Mesodermal cell (in vitro differentiated cells): ENCODE measurements at regions not wholly inside any gene's neighbourhood (a gene's known extent, or its start where the extent isn't known, plus 50 kb on each side); places are given as distances from the start of the nearest gene placed in this dataset.

Experiments used
- H3K27ac ChIP-seq: 2 replicates; pipeline ENCODE4 v1.7.0; 2013; ENCODE audit warnings: mild to moderate bottlenecking, low read depth, low read length, moderate library complexity; ENCODE audit not compliant: severe bottlenecking
- H3K36me3 ChIP-seq: 2 replicates; pipeline ENCODE4 v1.7.1; 2013; ENCODE audit warnings: mild to moderate bottlenecking, low read length, moderate library complexity; ENCODE audit not compliant: control insufficient read depth, insufficient read depth
- H3K4me1 ChIP-seq: one replicate; pipeline ENCODE4 v1.7.1; 2013; ENCODE audit warnings: mild to moderate bottlenecking, low read length; ENCODE audit not compliant: insufficient read depth, control insufficient read depth, poor library complexity, severe bottlenecking
- H3K4me3 ChIP-seq: 2 replicates; pipeline ENCODE4 v1.7.0; 2013; ENCODE audit warnings: low read length, control low read depth, mild to moderate bottlenecking; ENCODE audit not compliant: insufficient read depth, poor library complexity, severe bottlenecking; ENCODE audit errors: extremely low read depth
- H3K9me3 ChIP-seq: 2 replicates; pipeline ENCODE4 v1.7.1; 2013; ENCODE audit warnings: mild to moderate bottlenecking, low read length, moderate library complexity; ENCODE audit not compliant: control insufficient read depth
- WGBS, 2 experiments: methylation state at CpG; one replicate each; pipeline ENCODE4 v1.1.5; 2013; ENCODE audit warnings: missing lambda C conversion rate in 2 of 2; ENCODE audit not compliant: insufficient coverage in 2 of 2; 5-methylcytosine and 5-hydroxymethylcytosine counted together

GRCh38 chr4:79473439-79473724, 65.4 kb upstream of the GK2 start:
- no peak overlapping the region for H3K4me3 ChIP-seq
- 100% methylated on average over 1 of the region's 3 CpGs; no CpG with 5 or more reads in 1 of the 2 experiments for WGBS, 2 experiments
- no peaks in the 10 kb centered on the region for H3K9me3 ChIP-seq
- H3K27ac ChIP-seq: no peak overlapping the region
- no peaks in the 10 kb centered on the region for H3K36me3 ChIP-seq
- H3K4me1 ChIP-seq: no peaks in the 10 kb centered on the region

- Histone ChIP-seq H3K36me3 (no peaks in the 10 kb centered on the region), H3K27ac (no peak overlapping the region), H3K4me1 (no peaks in the 10 kb centered on the region), H3K4me3 (no peak overlapping the region), H3K9me3 (no peaks in the 10 kb centered on the region)
- no CpG with 5 or more reads among the region's 3 CpGs for WGBS, 2 experiments
Observed at GRCh38 chr4:79472693-79473438, 64.8 kb upstream of the GK2 start.

- no peak overlapping the region for H3K27ac ChIP-seq
- H3K36me3 ChIP-seq: no peaks in the 10 kb centered on the region
- H3K4me3 ChIP-seq: no peak overlapping the region
- WGBS, 2 experiments: 100% methylated on average over 1 of the region's 1 CpG; no CpG with 5 or more reads in 1 of the 2 experiments
- H3K9me3 ChIP-seq: no peaks in the 10 kb centered on the region
- no peaks in the 10 kb centered on the region for H3K4me1 ChIP-seq
Observed at GRCh38 chr4:79472036-79472435, 64.0 kb upstream of the GK2 start.

GRCh38 chr4:79471309-79471708, 63.3 kb upstream of the GK2 start:
- Histone ChIP-seq H3K9me3 (no peaks in the 10 kb centered on the region), H3K27ac (no peak overlapping the region), H3K4me3 (no peak overlapping the region), H3K36me3 (no peaks in the 10 kb centered on the region), H3K4me1 (no peaks in the 10 kb centered on the region)

GRCh38 chr4:79467246-79467932, 59.4 kb upstream of the GK2 start:
- H3K36me3 ChIP-seq: no peaks in the 10 kb centered on the region
- no peak overlapping the region for H3K27ac ChIP-seq
- no peaks in the 10 kb centered on the region for H3K9me3 ChIP-seq
- peaks cover 2% of the 10 kb centered on the region for H3K4me1 ChIP-seq
- H3K4me3 ChIP-seq: no peak overlapping the region

DNA sequence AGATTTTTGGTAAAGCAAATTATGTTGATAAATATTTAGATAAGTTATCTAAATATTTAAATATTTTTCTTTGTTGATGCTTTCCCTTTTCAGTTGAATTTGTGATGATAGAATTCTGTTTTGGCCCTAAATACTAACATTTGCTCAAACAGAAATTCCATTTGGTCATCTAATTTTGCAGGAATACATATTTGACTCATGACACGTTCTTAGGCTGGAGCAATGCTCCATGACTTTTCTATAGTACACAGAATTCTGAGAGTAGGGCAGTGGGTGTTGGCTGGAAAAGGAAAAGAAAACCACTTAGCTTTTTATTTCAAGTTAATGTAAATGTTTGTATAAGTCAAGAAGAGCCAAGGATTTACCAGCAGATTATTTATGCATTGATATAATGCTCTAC, 58.6 kb upstream of the GK2 start:
- peaks cover 7% of the 10 kb centered on the region for H3K4me1 ChIP-seq
- no peaks in the 10 kb centered on the region for H3K36me3 ChIP-seq
- no peak overlapping the region for H3K4me3 ChIP-seq
- H3K9me3 ChIP-seq: no peaks in the 10 kb centered on the region
- WGBS, 2 experiments: no CpG with 5 or more reads among the region's 1 CpG
- no peak overlapping the region for H3K27ac ChIP-seq
